Right ventricle myocardium superior (tissue), 1 donor: ENCODE measurements at regions not wholly inside any gene's neighbourhood (a gene's known extent, or its start where the extent isn't known, plus 50 kb on each side); places are given as distances from the start of the nearest gene placed in this dataset.

ENCODE experiments used
- ATAC-seq: fragments of 200-7000 bp; cut with Tn5 transposase; one replicate; pipeline ENCODE4 v1.9.1; 2020; ENCODE audit warnings: mild to moderate bottlenecking; ENCODE audit not compliant: poor library complexity
- DNase-seq: peaks from one replicate; pipeline ENCODE4 v3.0.0-alpha.2; 2020
- intact Hi-C: fragments of 100-400 bp; cut with DNase I; formaldehyde crosslinking; loops from one replicate; pipeline ENCODE4 v1.11.2; 2022
- donor health status: DM: no; HTN: yes; CAD: no; lungs with severe emphysema.

GRCh38 chr10:53749439-53749838 lies 976.9 kb upstream of the MBL2 start:
- DNase-seq (no peak), ATAC-seq (no peak)
- intact Hi-C loops: no loop called here

- no peak for ATAC-seq
- no peak for DNase-seq
- intact Hi-C loops: no loop called here
Observed at GRCh38 chr10:53748319-53748718, 975.7 kb upstream of the MBL2 start.

GRCh38 chr10:53744746-53745145 lies 972.2 kb upstream of the MBL2 start:
- ATAC-seq: no peak
- intact Hi-C loops: no loop called here
- DNase-seq: no peak

- no peak for ATAC-seq
- intact Hi-C loops: no loop called here
- no peak for DNase-seq
Observed at GRCh38 chr10:53744176-53744575, 971.6 kb upstream of the MBL2 start.

GRCh38 chr10:53737132-53737531 lies 964.5 kb upstream of the MBL2 start:
- ATAC-seq (no peak), DNase-seq (no peak)
- intact Hi-C loops: no loop called here

- DNase-seq (no peak), ATAC-seq (no peak)
- intact Hi-C loops: no loop called here
Observed at GRCh38 chr10:53726921-53727320, 954.3 kb upstream of the MBL2 start.

- DNase-seq (no peak), ATAC-seq (no peak)
- intact Hi-C loops: no loop called here
Observed at GRCh38 chr10:53724581-53724980, 952.0 kb upstream of the MBL2 start.

- no peak for DNase-seq
- intact Hi-C loops: no loop called here
- no peak for ATAC-seq
Observed at GRCh38 chr10:53719658-53720057, 947.1 kb upstream of the MBL2 start.

GRCh38 chr10:53716156-53716555 lies 943.6 kb upstream of the MBL2 start:
- intact Hi-C loops: no loop called here
- no peak for DNase-seq
- ATAC-seq: no peak

- intact Hi-C loops: no loop called here
- ATAC-seq (no peak), DNase-seq (no peak)
Observed at GRCh38 chr10:53713431-53713830, 940.8 kb upstream of the MBL2 start.

- DNase-seq: peak; percentile 64
- peak; percentile 90 for ATAC-seq
- intact Hi-C loops: no loop called here
Observed at GRCh38 chr10:53702489-53702888, 929.9 kb upstream of the MBL2 start.

- intact Hi-C loops: no loop called here
- ATAC-seq: no peak
- DNase-seq: no peak
Observed at GRCh38 chr10:53701213-53701612, 928.6 kb upstream of the MBL2 start.

- intact Hi-C loops: no loop called here
- no peak for ATAC-seq
Observed at GRCh38 chr10:53700278-53700677, 927.7 kb upstream of the MBL2 start.

GRCh38 chr10:53699684-53700083 lies 927.1 kb upstream of the MBL2 start:
- DNase-seq (no peak), ATAC-seq (no peak)
- intact Hi-C loops: no loop called here

More at GRCh38 chr10:53700278-53700677, 927.7 kb upstream of the MBL2 start:
- no peak for DNase-seq

GRCh38 chr10:53699231-53699630 lies 926.6 kb upstream of the MBL2 start:
- no peak for ATAC-seq
- no peak for DNase-seq
- intact Hi-C loops: no loop called here

- no peak for DNase-seq
- intact Hi-C loops: no loop called here
- no peak for ATAC-seq
Observed at GRCh38 chr10:53697038-53697437, 924.5 kb upstream of the MBL2 start.

- intact Hi-C loops: no loop called here
- DNase-seq (no peak), ATAC-seq (no peak)
Observed at GRCh38 chr10:53690524-53691240, 918.1 kb upstream of the MBL2 start.

- no peak for DNase-seq
- intact Hi-C loops: no loop called here
- ATAC-seq: no peak
Observed at GRCh38 chr10:53687800-53688199, 915.2 kb upstream of the MBL2 start.

GRCh38 chr10:53682885-53683284 lies 910.3 kb upstream of the MBL2 start:
- intact Hi-C loops: no loop called here
- no peak for ATAC-seq
- no peak for DNase-seq

GRCh38 chr10:53682458-53682857 lies 909.9 kb upstream of the MBL2 start:
- intact Hi-C loops: no loop called here
- no peak for DNase-seq

GRCh38 chr10:53679666-53680065 lies 907.1 kb upstream of the MBL2 start:
- DNase-seq (no peak), ATAC-seq (no peak)
- intact Hi-C loops: no loop called here

More at GRCh38 chr10:53682458-53682857, 909.9 kb upstream of the MBL2 start:
- ATAC-seq: no peak
